ENCODE measurements at regions not wholly inside any gene's neighbourhood (a gene's known extent, or its start where the extent isn't known, plus 50 kb on each side); places are given as distances from the start of the nearest gene placed in this dataset.
"Not testable (repeated sequence)": the region's sequence is repeated elsewhere in the genome, so short reads cannot be mapped to it uniquely, and the experiment has no call there.

DNA sequence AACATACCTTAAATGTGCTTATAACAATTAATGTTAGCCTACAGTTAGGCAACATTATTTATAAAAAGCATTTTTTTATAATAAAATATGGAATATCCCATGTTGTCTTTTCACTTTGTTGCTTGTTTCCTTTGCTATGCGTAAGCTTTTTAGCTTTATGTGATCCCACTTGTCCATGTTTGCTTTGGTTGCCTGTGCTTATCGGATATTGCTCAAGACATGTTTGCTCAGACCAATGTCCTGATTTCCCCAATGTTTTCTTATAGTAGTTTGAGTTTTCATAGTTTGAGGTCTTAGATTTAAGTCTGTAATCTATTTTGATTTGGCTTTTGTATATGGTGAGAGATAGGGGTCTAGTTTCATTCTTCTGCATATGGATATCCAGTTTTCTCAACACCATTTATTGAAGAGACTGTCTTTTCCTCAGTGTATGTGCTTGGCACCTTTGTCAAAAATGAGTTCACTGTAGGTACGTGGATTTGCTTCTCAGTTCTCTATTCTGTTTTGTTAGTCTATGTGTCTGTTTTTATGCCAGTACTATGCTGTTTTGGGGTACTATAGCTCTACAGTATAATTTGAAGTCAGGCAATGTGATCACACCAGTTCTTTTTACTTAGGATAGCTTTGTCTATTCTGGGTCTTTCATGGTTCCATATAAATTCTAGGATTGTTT is 592.7 kb upstream of the SEMA6D start:
- intact Hi-C loops (cut with DNase I) = no loop called here
- no peak for DNase-seq (ENCODE audit: missing footprints)
- ATAC-seq = no peak

DNA sequence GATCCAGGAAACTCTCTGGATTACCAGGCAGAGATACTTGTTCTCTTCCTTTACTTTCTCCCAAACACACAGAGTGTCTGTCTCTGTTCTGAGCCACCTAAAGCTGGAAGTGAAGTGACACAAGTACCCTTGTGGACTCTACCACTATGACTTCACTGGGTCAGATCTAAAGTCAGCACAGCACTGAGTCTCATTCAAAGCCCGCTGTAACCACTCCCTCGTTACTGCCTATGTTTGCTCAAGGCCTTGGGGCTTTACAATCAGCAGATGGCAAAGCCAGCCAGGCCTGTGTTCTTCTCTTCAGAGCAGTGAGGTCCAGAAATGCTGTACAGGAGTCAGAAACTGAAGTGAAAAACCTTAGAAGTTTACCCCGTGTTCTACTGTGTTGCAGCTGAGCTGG is 588.3 kb upstream of the SEMA6D start:
- intact Hi-C loops (cut with DNase I) = no loop called here
- no peak for DNase-seq (ENCODE audit: missing footprints)
- no peak for ATAC-seq

DNA sequence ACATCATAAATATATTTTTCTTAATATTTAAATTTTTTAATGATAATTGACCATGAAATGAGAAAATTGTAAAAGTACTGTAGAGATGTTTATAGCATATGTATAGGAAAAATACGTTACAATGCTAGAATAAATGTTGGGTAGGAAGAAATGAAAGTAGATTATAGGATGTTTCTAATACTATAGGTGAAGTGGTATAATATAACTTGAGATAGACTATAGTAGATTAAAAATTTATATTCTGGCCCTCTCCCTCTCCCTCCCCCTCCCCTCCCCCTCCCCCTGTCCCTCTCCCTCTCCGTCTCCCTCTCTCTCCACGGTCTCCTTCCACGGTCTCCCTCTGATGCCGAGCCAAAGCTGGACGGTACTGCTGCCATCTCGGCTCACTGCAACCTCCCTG is 585.9 kb upstream of the SEMA6D start:
- DNase-seq (ENCODE audit: missing footprints); ATAC-seq; intact Hi-C loops (cut with DNase I): not testable (repeated sequence)

DNA sequence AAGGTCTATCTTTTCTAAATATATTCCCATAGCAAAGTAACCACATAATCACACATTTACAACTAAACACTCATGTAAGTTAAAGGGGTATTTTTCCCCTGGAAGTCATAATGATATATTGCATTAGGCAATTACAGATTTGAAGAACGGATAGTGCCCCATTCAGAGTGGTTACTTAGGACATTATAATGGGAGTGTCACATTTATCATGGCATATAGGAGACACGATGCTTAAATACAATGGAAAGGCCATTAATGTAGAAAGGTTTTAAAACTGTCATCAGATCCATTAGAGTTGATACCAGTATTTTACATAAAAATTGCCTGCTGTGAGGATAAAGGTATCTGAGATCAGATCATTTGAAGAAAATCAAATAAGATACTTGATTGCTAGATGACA is 582.0 kb upstream of the SEMA6D start:
- intact Hi-C loops (cut with DNase I) = no loop called here
- no peak for ATAC-seq
- DNase-seq (ENCODE audit: missing footprints) = no peak

DNA sequence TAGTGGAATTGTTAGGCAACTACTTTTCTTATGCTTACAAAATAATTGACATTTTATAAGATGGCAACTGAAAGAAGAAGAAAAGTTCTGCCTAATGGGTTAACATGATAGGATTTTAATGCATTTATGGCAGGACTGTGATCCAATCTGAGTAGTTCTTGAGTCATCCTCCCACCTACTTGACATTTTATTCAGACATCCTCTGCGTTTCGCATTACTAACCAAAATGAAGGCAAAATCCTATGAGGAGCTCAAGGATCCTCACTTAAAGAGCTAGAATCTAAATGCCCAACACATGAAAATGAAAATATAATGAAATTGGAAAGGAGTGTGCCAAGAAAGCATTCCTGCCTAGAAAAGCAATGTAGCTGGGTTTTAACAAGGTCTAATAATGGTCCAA is 581.1 kb upstream of the SEMA6D start:
- intact Hi-C loops (cut with DNase I) = no loop called here
- DNase-seq (ENCODE audit: missing footprints) (no peak), ATAC-seq (no peak)

DNA sequence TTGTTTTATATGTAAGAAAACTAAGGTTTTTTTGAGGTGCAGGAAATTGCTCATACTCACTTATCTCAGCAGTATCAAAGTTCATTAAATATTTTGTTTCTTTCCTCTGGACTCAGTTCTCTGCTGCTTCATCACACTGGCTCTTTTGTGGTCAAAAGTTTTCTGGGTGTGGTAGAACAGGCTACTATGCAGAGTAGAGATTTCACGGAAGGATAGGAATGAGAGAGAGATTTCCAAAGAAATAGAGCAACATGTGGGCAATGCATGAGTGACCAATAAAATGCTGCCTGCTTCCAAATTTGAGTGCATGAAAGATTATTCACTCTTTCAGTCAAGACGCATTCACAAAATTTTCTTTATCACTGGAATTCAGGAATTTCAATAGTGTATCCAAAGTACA is 577.3 kb upstream of the SEMA6D start:
- intact Hi-C loops (cut with DNase I) = no loop called here
- ATAC-seq (no peak), DNase-seq (ENCODE audit: missing footprints) (no peak)

DNA sequence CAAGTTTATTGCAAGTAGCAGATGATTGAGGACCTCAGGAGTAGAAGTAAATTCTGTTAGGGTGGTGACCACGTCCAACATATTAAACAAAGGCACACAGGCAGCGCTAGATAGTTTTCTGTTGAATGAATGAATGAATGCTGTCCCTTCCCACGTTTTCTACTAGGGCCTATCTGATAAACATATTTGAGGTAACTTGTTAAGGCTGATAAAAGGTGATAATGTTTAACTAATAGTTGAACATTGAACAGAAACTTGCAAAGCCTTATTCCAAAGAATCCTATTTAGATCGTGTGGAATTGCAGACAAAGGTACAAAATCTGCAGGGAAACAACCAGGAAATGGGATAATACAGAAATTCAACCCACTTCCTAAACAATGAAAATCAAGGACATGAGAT is 559.5 kb upstream of the SEMA6D start:
- intact Hi-C loops (cut with DNase I) = no loop called here
- ATAC-seq = no peak
- no peak for DNase-seq (ENCODE audit: missing footprints)

DNA sequence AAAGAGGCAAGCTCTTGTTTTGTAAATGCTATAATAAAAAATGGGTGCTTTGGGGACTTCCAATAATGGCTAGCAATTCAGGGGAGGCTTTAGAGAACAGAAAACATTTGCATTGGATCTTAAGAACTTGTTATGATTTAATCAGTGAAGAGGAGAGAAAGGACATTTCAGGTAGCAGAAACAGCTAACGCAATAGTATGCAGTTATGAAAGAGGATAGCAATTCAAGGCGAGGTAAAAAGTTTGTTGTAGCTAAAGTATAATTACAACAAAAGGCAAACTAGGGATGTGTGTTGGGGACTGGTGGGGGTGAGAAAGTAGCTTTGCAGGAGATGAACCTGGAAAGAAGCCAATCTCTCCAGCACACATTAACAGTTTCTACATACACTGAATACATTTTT is 558.7 kb upstream of the SEMA6D start:
- no peak for ATAC-seq
- intact Hi-C loops (cut with DNase I) = no loop called here
- no peak for DNase-seq (ENCODE audit: missing footprints)

DNA sequence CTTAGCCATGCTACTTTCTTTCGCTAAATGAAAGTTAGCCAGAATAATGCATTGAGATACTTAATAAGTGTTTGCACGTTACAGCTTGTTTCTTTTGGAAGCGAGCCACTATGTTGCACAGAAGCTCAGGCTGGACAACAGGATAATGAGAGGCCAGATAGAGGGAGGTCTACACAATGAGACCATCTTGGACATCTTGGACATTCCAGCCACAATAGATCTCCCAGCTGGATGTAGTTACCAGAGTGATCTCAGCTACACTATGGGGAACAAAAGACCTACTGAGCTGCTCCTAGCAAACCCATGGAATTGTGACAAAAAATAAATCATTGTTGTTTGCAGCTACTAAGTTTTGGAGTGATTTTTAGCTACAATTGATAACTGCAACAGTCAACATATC is 540.1 kb upstream of the SEMA6D start:
- DNase-seq (ENCODE audit: missing footprints) (no peak), ATAC-seq (no peak)
- intact Hi-C loops (cut with DNase I) = no loop called here

DNA sequence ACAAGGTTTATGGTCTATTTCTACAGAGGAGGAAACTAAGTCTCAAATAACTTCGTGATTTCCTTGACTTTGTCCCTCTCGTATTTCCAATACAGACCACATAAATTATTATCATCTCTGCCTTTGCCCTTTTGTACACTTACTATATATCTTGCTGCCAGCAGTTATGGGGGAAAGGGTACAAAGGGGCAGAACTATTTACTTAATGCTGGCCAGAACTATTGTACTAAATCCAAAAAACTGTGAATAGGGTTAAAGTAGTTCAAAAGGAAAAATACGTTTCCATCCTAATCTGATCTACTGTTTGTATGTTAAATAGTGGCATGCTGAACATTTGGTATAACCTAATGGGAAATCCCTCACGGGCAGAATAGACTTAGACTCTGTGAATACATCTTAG is 537.3 kb upstream of the SEMA6D start:
- ATAC-seq (no peak), DNase-seq (ENCODE audit: missing footprints) (no peak)
- intact Hi-C loops (cut with DNase I) = no loop called here

DNA sequence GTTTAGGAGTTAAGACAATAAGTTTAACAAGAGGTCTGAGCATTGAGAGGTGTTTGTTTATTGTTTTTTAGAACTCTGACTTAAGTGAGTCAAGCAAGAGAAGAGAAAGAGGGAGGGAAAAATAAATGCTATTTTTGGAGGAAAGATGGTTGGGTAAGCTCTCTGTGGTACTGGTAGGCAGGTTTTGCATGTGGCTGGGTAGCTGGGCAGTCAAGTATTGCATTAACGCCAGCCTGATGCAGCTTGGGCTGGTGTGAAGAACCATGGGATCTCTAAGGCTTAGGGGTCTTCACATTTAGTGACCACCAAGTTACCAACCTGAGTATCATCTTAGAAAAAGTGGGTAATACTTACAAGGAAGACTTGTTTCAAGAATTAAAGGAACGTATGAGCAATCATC is 534.5 kb upstream of the SEMA6D start:
- ATAC-seq (no peak), DNase-seq (ENCODE audit: missing footprints) (no peak)
- intact Hi-C loops (cut with DNase I) = no loop called here

DNA sequence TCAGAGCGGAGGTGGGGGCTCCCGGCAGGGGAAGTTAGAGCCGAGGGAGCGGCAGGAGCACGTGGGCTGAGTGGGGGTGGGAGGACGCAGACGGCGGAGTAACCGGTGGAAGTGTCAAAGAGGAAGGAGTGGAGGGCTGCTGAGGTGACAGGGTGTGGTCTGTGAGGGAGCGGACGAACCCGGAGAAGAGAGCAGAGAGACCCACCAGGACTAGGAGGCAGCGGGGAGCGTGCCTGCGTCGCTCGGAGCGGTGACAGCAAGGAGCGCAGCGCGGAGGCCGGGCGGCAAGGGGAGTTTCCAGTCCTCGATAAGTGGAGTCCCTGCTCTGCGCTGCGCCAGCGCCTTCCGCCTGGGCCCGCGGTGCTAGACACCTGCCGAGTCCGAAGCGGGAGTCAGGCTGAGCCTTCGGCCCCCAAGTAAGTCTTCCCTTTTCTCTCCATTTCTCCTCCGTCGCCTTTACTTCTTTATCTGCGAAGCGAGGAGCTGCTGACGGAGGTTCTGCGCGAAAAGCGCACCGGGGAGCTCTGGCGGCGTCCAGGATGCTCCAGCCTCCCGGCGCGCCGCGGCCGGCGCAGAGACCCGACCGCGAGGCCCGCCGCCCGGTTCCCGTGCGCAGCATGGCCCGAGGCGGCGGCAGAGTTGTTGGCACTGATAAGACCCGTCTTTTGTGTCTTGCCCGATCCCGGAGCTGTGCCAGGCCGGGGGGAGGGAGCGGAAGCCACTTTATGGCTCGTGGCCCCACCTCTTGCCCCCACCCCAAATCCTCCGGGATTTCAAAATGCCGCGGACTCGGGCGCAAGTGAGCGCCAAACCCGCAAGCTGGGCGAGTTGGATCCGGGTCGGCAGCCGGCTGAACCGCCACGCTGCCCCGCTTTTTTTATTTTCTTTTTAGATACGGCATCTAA is 533.0 kb upstream of the SEMA6D start:
- peak; percentile 44 for ATAC-seq
- intact Hi-C loops (cut with DNase I) = no loop called here
- peak; percentile 61 for DNase-seq (ENCODE audit: missing footprints)

DNA sequence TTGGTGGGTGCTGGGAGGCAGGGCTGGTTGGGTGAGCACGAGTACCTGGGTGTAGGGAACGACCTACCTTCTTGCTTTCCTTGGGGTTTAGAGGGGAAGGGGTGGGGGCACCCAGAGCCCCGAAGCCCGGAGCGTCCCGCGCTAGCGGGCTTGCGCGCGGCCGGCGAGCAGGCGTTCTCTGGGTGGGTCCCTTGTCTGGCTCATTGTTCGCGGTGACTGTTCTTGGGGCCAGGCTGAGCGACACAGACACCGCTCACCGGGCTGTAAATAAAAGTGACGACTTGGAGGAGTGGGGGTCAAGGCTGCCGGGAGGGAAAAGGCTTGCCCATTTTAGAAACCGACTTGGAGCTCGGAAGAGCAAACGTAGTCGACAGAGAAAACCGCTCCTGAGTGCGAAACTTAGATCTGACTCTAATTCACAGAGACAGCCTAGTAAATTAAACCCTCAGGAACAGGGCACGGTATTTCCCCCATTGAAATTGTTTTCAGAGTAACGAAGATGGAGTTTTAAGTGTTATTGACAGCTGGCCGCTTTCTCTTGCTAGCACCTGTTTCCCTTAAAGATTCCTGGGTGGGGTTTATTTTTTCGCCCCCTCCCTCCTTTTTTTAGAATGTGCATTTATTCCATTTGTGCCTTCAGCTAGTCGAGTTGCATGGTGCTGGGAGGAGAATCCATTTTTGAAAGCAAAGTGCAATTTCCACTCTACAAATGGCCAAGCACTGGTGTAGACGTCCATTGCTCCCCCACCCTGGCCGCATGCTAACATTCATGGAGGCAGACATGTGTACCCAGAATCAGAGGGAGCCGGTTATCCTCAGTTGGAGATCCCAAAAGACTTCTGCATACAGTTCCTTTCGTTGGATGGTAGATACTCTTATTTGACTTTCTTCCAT is 532.1 kb upstream of the SEMA6D start:
- DNase-seq (ENCODE audit: missing footprints) (no peak), ATAC-seq (no peak)
- intact Hi-C loops (cut with DNase I) = no loop called here

DNA sequence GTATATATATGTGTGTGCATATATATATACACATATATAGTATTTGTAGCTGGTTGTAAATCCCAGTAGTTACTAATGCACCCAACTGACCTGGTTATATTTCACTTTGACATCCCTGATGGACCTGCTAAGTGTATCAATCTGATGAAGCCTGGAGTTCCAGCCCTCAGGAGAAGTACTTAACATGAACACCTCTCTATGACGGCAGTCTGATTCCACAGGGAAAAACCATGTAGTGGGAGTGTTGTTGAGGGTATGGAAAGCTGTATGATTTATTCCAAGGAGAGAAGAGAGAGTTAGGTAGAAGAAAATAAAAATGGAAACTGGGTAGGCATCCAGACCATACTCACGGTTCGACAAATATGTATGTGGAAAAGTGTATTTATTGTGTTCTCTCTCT is 531.2 kb upstream of the SEMA6D start:
- intact Hi-C loops (cut with DNase I) = no loop called here
- DNase-seq (ENCODE audit: missing footprints) = no peak
- no peak for ATAC-seq

DNA sequence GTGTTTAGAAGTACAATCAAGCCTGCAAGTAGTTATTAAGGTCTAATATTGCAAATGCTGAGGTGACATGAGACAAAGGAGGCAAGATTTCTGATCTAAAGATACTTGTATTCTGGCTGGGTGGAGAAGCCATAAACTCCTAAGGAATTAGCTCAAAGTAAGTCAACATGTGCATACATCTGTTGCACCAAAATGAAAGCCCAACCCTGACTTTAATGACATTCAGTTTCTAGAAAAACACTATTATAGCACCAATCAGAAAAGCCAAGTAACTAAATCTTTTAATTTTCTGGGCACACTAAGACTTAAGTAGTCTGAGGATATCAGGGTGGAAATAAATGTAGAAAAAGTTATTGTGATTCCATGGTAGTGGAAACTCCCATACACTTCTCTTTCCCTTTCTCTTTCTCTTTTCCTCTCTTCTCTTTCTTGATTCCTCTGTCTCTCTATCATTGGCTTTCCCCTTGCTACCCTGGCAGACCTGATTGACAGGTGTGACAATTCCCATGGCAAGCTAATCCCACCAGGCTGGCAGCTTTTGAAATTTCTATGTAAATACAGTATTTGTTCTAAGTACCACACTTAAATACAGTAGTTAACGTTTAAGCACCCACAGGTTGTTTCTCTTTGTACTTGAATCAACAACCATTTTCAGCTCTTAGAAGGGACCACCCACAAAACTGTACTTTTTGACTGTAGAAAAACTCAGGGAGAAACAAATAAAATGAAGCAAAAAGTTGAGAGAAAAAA is 528.4 kb upstream of the SEMA6D start:
- intact Hi-C loops (cut with DNase I) = no loop called here
- DNase-seq (ENCODE audit: missing footprints) (no peak), ATAC-seq (no peak)

DNA sequence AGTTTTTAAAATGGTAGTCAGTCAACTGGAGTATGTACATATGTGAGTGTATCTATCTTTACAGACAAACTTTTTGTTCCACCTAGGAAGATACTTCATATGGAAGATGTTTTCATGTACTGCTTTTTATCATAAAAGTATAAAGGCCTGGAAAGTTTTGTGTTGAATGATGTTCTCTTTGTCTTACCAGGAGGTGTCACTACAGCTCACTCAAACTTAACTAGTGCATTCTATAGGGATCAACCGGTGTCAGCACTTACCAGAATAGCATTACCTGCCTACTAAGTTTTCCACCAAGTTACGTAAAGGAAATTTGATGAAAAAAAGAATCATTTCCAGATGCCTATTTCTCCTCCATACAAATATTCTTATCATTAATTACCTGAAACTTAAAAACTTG is 522.6 kb upstream of the SEMA6D start:
- ATAC-seq (no peak), DNase-seq (ENCODE audit: missing footprints) (no peak)
- intact Hi-C loops (cut with DNase I) = loop anchor here (10.0 kb wide), 6 partner anchors 280 to 1160 kb away; partner anchors contain the start of gene SEMA6D

DNA sequence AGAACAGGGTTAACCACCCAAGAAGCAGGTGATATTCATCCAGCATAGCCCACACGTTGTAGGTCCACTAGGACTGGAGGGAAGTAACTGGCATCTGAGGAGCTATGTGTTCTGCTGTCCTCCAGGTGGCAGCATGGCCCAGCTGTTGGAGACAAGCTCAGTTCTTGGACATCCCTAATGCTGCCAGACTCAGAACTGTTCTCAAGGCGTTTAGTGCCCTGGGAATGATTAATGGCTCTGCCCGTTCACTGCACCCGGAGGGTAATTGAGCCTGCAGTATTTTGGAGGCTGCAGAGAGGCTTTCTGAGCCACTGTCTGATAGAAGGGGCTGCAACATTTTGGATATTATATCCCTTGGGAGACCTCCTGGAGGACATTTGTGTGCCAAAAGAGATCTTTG is 521.3 kb upstream of the SEMA6D start:
- peak; percentile 95 for ATAC-seq
- intact Hi-C loops (cut with DNase I) = loop anchor here (2.0 to 10.0 kb wide), 7 partner anchors 279 to 1159 kb away; partner anchors contain the start of gene SEMA6D
- DNase-seq (ENCODE audit: missing footprints) = peak; percentile 75

DNA sequence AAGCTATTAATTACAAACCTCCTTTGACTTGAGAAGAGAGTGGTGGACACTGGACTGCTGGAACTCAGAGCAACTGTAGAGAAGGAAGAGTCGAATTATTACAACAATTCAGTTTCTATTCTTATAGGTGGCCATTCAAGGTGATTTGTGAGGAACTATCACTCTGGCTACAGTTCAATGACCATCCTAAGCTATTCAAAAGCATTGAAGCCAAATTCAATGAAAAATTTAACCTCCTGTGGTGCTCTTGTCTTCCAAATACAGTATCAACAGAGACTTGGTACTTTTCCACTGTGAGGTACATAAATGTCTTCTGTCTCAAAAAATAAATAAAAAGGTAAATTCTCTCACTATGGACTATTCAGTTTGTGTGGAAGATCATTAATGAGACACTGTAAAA is 513.3 kb upstream of the SEMA6D start:
- intact Hi-C loops (cut with DNase I) = no loop called here
- no peak for DNase-seq (ENCODE audit: missing footprints)
- ATAC-seq = no peak
